Stimulated activated CD4-positive, alpha-beta T cell treated with anti-CD3 and anti-CD28 coated beads, Interleukin-12 subunit alpha, Interleukin-12 subunit beta, amount 100 ng/mL, for 24 hours (primary cell): ENCODE measurements at regions not wholly inside any gene's neighbourhood (a gene's known extent, or its start where the extent isn't known, plus 50 kb on each side); places are given as distances from the start of the nearest gene placed in this dataset.

ENCODE experiments used
- DNase-seq, 2 experiments: peaks; one replicate each; pipeline ENCODE4 v3.0.0-alpha.2; 2020; ENCODE audit warnings: low read depth in 2 of 2

GRCh38 chr5:2658447-2658846 is 93.0 kb downstream of the IRX2 start:
- no peak for DNase-seq

- no peak for DNase-seq
Measured at GRCh38 chr5:2657151-2657550, 94.3 kb downstream of the IRX2 start.

GRCh38 chr5:2656206-2656605 is 95.3 kb downstream of the IRX2 start:
- DNase-seq = no peak

GRCh38 chr5:2653991-2654390 is 97.5 kb downstream of the IRX2 start:
- DNase-seq = no peak

GRCh38 chr5:2651116-2651515 is 100.4 kb downstream of the IRX2 start:
- no peak for DNase-seq

GRCh38 chr5:2642684-2643345 is 108.7 kb downstream of the IRX2 start:
- no peak for DNase-seq

- no peak for DNase-seq
Measured at GRCh38 chr5:2640717-2641116, 110.8 kb downstream of the IRX2 start.

DNA sequence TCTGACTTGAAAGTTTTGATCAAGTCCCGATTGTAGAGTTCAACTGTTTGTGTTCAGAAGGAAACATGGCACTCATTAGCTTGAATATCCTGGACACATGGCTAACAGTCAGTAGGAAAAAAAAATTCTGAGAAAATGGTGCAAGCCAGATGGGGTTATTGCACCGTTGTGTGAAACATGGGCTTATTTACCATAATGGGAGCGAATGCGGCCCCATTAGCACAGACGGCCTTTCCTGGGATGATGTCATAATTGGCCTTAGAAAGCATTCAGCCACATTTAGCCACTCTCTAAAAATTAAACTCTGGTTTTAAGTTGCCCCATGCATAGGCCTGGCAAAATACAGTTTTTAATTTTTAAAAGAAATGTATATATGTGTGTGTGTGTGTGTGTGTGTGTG is 112.1 kb downstream of the IRX2 start:
- DNase-seq = no peak

DNA sequence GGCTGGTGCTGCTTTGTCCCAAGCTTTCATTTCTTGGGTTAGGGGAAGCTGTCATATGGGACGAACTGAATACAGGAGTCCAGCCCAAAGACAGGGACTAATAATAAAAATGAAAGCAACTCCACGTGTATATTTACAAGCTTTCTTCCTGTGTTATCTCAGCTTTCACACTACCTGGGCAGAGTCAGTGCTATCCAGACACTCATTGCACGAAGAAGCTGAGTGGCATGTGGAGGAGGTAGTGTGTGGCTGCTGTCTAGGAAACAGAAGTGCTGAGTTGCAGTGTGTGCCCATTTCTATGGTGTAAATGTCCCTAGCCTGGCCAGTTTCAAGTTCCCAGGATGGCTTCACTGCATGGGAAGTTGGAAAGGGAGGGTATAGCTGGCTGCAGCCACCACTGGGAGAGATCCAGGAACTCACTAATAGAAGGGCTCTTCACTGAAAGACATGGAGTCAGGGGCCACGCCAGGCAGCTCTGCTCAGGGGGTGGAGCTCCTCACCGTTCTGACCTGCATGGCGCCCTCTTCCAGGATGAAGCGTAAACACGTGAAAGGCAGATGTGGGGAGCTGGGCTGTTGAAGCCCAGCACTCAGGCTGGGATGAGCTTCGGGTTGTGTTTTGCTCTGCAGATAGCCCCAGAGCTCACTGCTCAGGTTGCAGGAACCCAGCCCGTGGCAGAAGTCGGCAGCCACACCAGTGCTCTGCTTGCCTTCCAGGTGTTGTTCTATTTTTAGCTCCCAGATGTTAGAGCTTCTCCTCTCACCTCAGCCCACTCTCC is 116.9 kb downstream of the IRX2 start:
- DNase-seq = no peak

GRCh38 chr5:2633992-2634391 is 117.5 kb downstream of the IRX2 start:
- DNase-seq = no peak

- no peak for DNase-seq
Measured at GRCh38 chr5:2631758-2632157, 119.7 kb downstream of the IRX2 start.

DNA sequence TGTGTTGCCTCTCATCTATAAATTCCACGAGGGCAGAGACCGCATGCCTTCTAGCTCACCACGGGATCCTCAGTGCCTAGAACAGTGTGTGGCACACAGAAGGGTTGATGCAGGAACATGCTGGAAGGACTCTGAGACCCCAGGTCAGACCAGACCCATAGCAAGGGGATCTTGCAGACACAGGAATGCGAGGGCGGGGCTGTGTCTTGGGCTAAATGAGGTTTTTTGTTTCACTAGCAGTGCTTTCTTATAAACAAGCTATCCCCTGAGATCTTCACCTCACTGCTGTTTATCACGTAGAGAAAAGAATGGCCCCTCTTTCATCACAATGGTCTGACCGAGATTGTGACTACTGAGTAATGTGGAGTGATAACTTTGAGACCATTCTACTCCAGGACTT is 122.4 kb downstream of the IRX2 start:
- DNase-seq = no peak

DNA sequence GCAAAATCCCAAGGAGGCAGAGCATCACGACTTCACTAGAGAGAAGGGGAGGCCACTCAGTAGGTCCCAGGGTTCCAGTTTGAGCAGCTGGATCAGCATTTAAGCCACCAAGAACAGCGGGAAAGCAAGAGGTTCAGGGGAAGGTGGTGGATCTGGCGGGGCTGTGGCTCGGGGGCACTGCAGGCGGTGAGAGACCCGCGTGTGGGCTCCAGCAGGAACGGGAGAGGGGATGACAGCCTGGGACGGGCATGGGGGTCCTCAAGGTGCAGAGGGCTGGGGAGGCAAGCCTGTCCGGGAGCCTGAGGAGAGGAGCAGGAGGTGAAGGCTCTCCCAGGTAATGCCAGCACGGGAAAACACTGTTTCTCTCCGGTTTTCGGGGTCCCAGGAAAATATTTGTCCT is 123.6 kb downstream of the IRX2 start:
- DNase-seq = no peak

- no peak for DNase-seq
Measured at GRCh38 chr5:2626572-2626971, 124.9 kb downstream of the IRX2 start.

- DNase-seq = no peak
Measured at GRCh38 chr5:2622866-2623265, 128.6 kb downstream of the IRX2 start.

- no peak for DNase-seq
Measured at GRCh38 chr5:2621631-2622030, 129.8 kb downstream of the IRX2 start.

DNA sequence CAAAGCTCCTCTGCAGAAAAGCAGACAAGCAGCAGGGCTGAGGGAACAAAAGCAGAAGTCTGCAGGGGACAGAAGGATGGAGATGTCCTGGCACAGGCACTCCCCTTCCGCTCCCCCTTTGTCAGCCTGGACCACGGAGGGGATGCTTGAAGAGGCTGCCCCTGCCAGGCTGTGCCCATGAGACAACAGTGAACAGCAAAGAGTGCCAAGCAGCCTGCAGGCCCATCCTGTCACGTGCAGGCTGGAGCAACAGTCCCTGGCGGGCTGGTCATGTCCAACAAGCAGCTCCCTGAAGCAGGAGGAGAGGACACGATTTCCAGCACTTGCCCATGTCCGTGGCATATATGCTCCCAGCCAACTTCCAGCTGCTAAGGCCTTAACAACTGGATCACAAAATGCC is 132.3 kb downstream of the IRX2 start:
- DNase-seq = no peak

- no peak for DNase-seq
Measured at GRCh38 chr5:2617461-2617860, 134.0 kb downstream of the IRX2 start.

- DNase-seq = no peak
Measured at GRCh38 chr5:2615917-2616316, 135.6 kb downstream of the IRX2 start.

GRCh38 chr5:2614571-2614970 is 136.9 kb downstream of the IRX2 start:
- no peak for DNase-seq

DNA sequence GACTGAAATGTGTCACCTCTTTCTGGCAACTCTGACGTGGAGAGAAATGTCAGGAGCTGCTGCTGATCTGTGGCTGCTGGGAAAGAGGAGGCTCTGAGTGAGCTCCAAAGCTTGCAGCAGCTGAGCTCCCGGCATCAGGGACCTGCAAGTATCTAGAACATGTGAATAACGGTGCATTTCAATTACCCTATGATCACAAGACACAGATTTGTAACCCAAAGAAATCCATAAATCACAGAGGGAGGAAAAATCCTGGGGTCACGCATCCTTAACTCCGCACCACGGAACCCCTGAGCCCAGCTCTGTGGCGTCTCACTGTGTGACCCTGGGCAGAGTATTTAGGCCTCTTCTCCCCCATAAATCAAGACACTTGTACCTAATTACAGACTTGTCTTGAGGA is 139.8 kb downstream of the IRX2 start:
- no peak for DNase-seq

GRCh38 chr5:2610986-2611385 is 140.5 kb downstream of the IRX2 start:
- DNase-seq = no peak

DNA sequence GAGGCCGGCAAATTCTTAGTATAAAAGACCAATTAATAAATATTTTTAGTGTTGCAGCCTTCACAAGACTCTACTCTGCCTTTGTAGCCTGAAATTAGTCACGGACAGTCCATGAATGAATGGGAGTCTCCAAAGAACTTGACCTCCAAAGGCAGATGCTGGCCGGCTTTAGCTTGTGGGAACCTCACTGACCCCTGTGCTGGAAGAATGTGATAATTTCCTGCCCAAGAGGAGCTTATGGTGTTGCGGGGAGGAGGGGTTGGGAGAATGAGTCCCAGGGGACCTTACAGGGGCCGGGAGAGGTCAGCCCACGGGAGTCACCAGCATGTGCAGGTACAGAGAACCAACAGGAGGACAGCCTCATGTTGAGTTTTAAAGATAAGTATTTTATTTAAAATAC is 143.1 kb downstream of the IRX2 start:
- no peak for DNase-seq

GRCh38 chr5:2607598-2607997 is 143.9 kb downstream of the IRX2 start:
- no peak for DNase-seq
